ENCODE measurements at regions not wholly inside any gene's neighbourhood (a gene's known extent, or its start where the extent isn't known, plus 50 kb on each side); places are given as distances from the start of the nearest gene placed in this dataset.
"Not testable (repeated sequence)": the region's sequence is repeated elsewhere in the genome, so short reads cannot be mapped to it uniquely, and the experiment has no call there.

- intact Hi-C loops (cut with DNase I; ENCODE audit: low total_unique reads); H3K27ac ChIP-seq; H3K27me3 ChIP-seq; H3K4me3 ChIP-seq; DNase-seq (ENCODE audit: low spot score in 2 of 2); H3K36me3 ChIP-seq; H3K4me1 ChIP-seq; H3K9me3 ChIP-seq: not testable (repeated sequence)
Observed at GRCh38 chr11:49328485-49329186, 120.2 kb upstream of the FOLH1 start.

- H3K27ac ChIP-seq; H3K4me1 ChIP-seq; H3K4me3 ChIP-seq; DNase-seq (ENCODE audit: low spot score in 2 of 2); H3K36me3 ChIP-seq; H3K9me3 ChIP-seq; intact Hi-C loops (cut with DNase I; ENCODE audit: low total_unique reads); H3K27me3 ChIP-seq: not testable (repeated sequence)
Observed at GRCh38 chr11:49327766-49328165, 119.4 kb upstream of the FOLH1 start.

GRCh38 chr11:49326651-49327050 lies 118.2 kb upstream of the FOLH1 start:
- H3K4me1 ChIP-seq; H3K27ac ChIP-seq; DNase-seq (ENCODE audit: low spot score in 2 of 2); H3K4me3 ChIP-seq; H3K9me3 ChIP-seq; H3K27me3 ChIP-seq; H3K36me3 ChIP-seq; intact Hi-C loops (cut with DNase I; ENCODE audit: low total_unique reads): not testable (repeated sequence)

GRCh38 chr11:49316180-49316579 lies 107.8 kb upstream of the FOLH1 start:
- intact Hi-C loops (cut with DNase I; ENCODE audit: low total_unique reads) = no loop called here
- DNase-seq (ENCODE audit: low spot score in 2 of 2) = no peak
- no peak overlapping the region for H3K27ac ChIP-seq
- no peaks in the 10 kb centered on the region for H3K36me3 ChIP-seq
- no peak for TF ChIP-seq POLR2A (IDR thresholded peaks at IDR 0.05)
- no peak for TF ChIP-seq POLR2AphosphoS5 (IDR thresholded peaks at IDR 0.05)
- no peak for TF ChIP-seq CTCF (IDR thresholded peaks at IDR 0.05)
- H3K4me3 ChIP-seq = no peak overlapping the region
- no peaks in the 10 kb centered on the region for H3K9me3 ChIP-seq
- no peaks in the 10 kb centered on the region for H3K4me1 ChIP-seq
- no peaks in the 10 kb centered on the region for H3K27me3 ChIP-seq

GRCh38 chr11:49303080-49303479 lies 94.7 kb upstream of the FOLH1 start:
- intact Hi-C loops (cut with DNase I; ENCODE audit: low total_unique reads) = no loop called here
- Histone ChIP-seq H3K4me1 (no peaks in the 10 kb centered on the region), H3K27me3 (no peaks in the 10 kb centered on the region), H3K9me3 (no peaks in the 10 kb centered on the region), H3K27ac (no peak overlapping the region), H3K4me3 (no peak overlapping the region), H3K36me3 (no peaks in the 10 kb centered on the region)
- DNase-seq (ENCODE audit: low spot score in 2 of 2) = no peak
- no peak for TF ChIP-seq POLR2AphosphoS5 (IDR thresholded peaks at IDR 0.05)
- no peak for TF ChIP-seq POLR2A (IDR thresholded peaks at IDR 0.05)
- TF ChIP-seq CTCF (IDR thresholded peaks at IDR 0.05) = no peak

GRCh38 chr11:49302360-49302759 lies 94.0 kb upstream of the FOLH1 start:
- Histone ChIP-seq H3K9me3 (no peaks in the 10 kb centered on the region), H3K27me3 (no peaks in the 10 kb centered on the region), H3K36me3 (no peaks in the 10 kb centered on the region), H3K4me3 (no peak overlapping the region), H3K4me1 (no peaks in the 10 kb centered on the region), H3K27ac (no peak overlapping the region)
- no peak for TF ChIP-seq CTCF (IDR thresholded peaks at IDR 0.05)
- no peak for TF ChIP-seq POLR2A (IDR thresholded peaks at IDR 0.05)
- TF ChIP-seq POLR2AphosphoS5 (IDR thresholded peaks at IDR 0.05) = no peak
- DNase-seq (ENCODE audit: low spot score in 2 of 2) = no peak
- intact Hi-C loops (cut with DNase I; ENCODE audit: low total_unique reads) = no loop called here

- H3K9me3 ChIP-seq; H3K27ac ChIP-seq; intact Hi-C loops (cut with DNase I; ENCODE audit: low total_unique reads): not testable (repeated sequence)
Observed at GRCh38 chr11:49298017-49298416, 89.6 kb upstream of the FOLH1 start.

GRCh38 chr11:49283911-49284310 lies 75.5 kb upstream of the FOLH1 start:
- H3K4me1 ChIP-seq; H3K9me3 ChIP-seq; H3K4me3 ChIP-seq; H3K36me3 ChIP-seq; intact Hi-C loops (cut with DNase I; ENCODE audit: low total_unique reads); H3K27me3 ChIP-seq; DNase-seq (ENCODE audit: low spot score in 2 of 2): not testable (repeated sequence)
- peak overlapping the region in 1 of 2 donors; percentile 8 for H3K27ac ChIP-seq

More at GRCh38 chr11:49298017-49298416, 89.6 kb upstream of the FOLH1 start:
- H3K36me3 ChIP-seq; DNase-seq (ENCODE audit: low spot score in 2 of 2); H3K27me3 ChIP-seq; H3K4me1 ChIP-seq; H3K4me3 ChIP-seq: not testable (repeated sequence)

- H3K4me1 ChIP-seq; intact Hi-C loops (cut with DNase I; ENCODE audit: low total_unique reads); DNase-seq (ENCODE audit: low spot score in 2 of 2): not testable (repeated sequence)
Observed at GRCh38 chr11:49283282-49283681, 74.9 kb upstream of the FOLH1 start.

GRCh38 chr11:49282125-49282524 lies 73.7 kb upstream of the FOLH1 start:
- intact Hi-C loops (cut with DNase I; ENCODE audit: low total_unique reads); H3K9me3 ChIP-seq; DNase-seq (ENCODE audit: low spot score in 2 of 2); H3K4me3 ChIP-seq; H3K27me3 ChIP-seq; H3K36me3 ChIP-seq; H3K27ac ChIP-seq; H3K4me1 ChIP-seq: not testable (repeated sequence)

More at GRCh38 chr11:49283282-49283681, 74.9 kb upstream of the FOLH1 start:
- not testable (repeated sequence) for H3K4me3 ChIP-seq, H3K27me3 ChIP-seq, H3K36me3 ChIP-seq, H3K9me3 ChIP-seq
- peak overlapping the region in 1 of 2 donors; percentile 8 for H3K27ac ChIP-seq
